K562 (cell line): ENCODE measurements at regions not wholly inside any gene's neighbourhood (a gene's known extent, or its start where the extent isn't known, plus 50 kb on each side); places are given as distances from the start of the nearest gene placed in this dataset.

Experiments
- ATAC-seq: fragments of 200-7000 bp; cut with Tn5 transposase; 3 replicates; pipeline ENCODE4 v1.9.1; 2020; ENCODE audit warnings: moderate library complexity
- BruUV-seq: library from RNA; stranded (reverse); fragments of 400-500 nt; replicated peaks from 2 replicates; lab custom pipeline; 2021; lab: Mats Ljungman, UMichigan
- CTCF ChIA-PET: fragments of 300-600 bp; formaldehyde crosslinking; extraction: SDS; loops from one replicate; lab custom pipeline; 2021; ENCODE audit warnings: low intra/inter-chr PET ratio; lab: Yijun Ruan, JAX
- POLR2A ChIA-PET: fragments of 300-600, 350-650 bp; sonication (Branson Sonifier 250); formaldehyde crosslinking; extraction: SDS; loops from one replicate; lab custom pipeline; 2021; ENCODE audit warnings: antibody characterized with exemption, inconsistent platforms; lab: Yijun Ruan, JAX
- DNase-seq, 4 experiments: peaks; one replicate each; pipeline versions ENCODE4 v3.0.0 to v3.0.0-alpha.2; 2011 to 2018; ENCODE audit warnings: low spot score in 3 of 4, mixed read lengths in 3 of 4; ENCODE audit errors: extremely low read depth in 1 of 4
- FAIRE-seq: peaks from 2 replicates; lab custom pipeline; 2011; peaks lifted over from hg19 to GRCh38; lab: Jason Lieb, UNC
- H2AFZ ChIP-seq: 2 replicates; pipeline ENCODE4 v1.6.0; 2011; ENCODE audit warnings: low read depth, low read length, control low read depth, inconsistent platforms
- H3K27ac ChIP-seq: fragments of 200-600 bp; 3 replicates; pipeline ENCODE4 v1.8.0; 2011; ENCODE audit warnings: low read depth, mild to moderate bottlenecking, control low read depth, inconsistent platforms, low read length, moderate library complexity, mixed read lengths; ENCODE audit errors: extremely low read depth
- H3K27me3 ChIP-seq, 2 experiments: fragments of 300-600 bp in 1 of 2; 2 replicates in 1 of 2; 3 replicates in 1 of 2; pipeline versions ENCODE4 v1.6.0 to v1.8.0; 2011; ENCODE audit warnings: inconsistent platforms in 2 of 2, low read length in 2 of 2, mild to moderate bottlenecking in 1 of 2, mixed read lengths in 1 of 2, moderate library complexity in 1 of 2; ENCODE audit not compliant: control insufficient read depth in 2 of 2, insufficient read depth in 2 of 2
- H3K36me3 ChIP-seq: fragments of 300-600 bp; 3 replicates; pipeline ENCODE4 v1.8.0; 2011; ENCODE audit warnings: mild to moderate bottlenecking, low read length, inconsistent platforms; ENCODE audit not compliant: control insufficient read depth, insufficient read depth
- H3K4me1 ChIP-seq, 2 experiments: fragments of 200-600 bp in 1 of 2; replicated peaks in 1 of 2; 2 replicates in 1 of 2; 3 replicates in 1 of 2; pipeline versions ENCODE4 v1.5.1 to v1.8.0; 2011; ENCODE audit warnings: inconsistent platforms in 2 of 2, low read length in 2 of 2, mild to moderate bottlenecking in 1 of 2, mixed read lengths in 1 of 2, moderate library complexity in 1 of 2; ENCODE audit not compliant: control insufficient read depth in 2 of 2, insufficient read depth in 2 of 2
- H3K4me2 ChIP-seq: 2 replicates; pipeline ENCODE4 v1.6.1; 2011; ENCODE audit warnings: low read length, control low read depth, inconsistent platforms, mixed read lengths; ENCODE audit not compliant: insufficient read depth
- H3K4me3 ChIP-seq: fragments of 200-600 bp; sonication (generic), shearing (Covaris generic); 2 replicates; pipeline ENCODE4 v1.5.1; 2016; ENCODE audit warnings: control low read depth, inconsistent platforms
- H3K79me2 ChIP-seq: fragments of 200-600 bp; 3 replicates; pipeline ENCODE4 v1.8.0; 2011; ENCODE audit warnings: low read length, inconsistent platforms; ENCODE audit not compliant: control insufficient read depth, insufficient read depth
- H3K9ac ChIP-seq, 2 experiments: 2 replicates each; pipeline versions ENCODE4 v1.6.0 to v1.6.1; 2011; ENCODE audit warnings: low read depth in 2 of 2, low read length in 2 of 2, control low read depth in 1 of 2, inconsistent platforms in 1 of 2, mild to moderate bottlenecking in 1 of 2, mixed read lengths in 1 of 2; ENCODE audit not compliant: insufficient read depth in 1 of 2
- H3K9me1 ChIP-seq: one replicate; pipeline ENCODE4 v1.6.0; 2011; ENCODE audit warnings: inconsistent platforms, mild to moderate bottlenecking, low read length, moderate library complexity; ENCODE audit not compliant: control insufficient read depth, insufficient read depth
- H3K9me3 ChIP-seq: replicated peaks from 2 replicates; pipeline ENCODE4 v1.5.1; 2011; ENCODE audit warnings: low read depth, low read length, inconsistent platforms; ENCODE audit not compliant: control insufficient read depth, insufficient read depth
- H4K20me1 ChIP-seq: replicated peaks from 2 replicates; pipeline ENCODE4 v1.6.1; 2011; ENCODE audit warnings: low read length, inconsistent platforms, mixed read lengths; ENCODE audit not compliant: control insufficient read depth, insufficient read depth
- CBX2 ChIP-seq: fragments of 200-600 bp; sonication (generic); IDR thresholded peaks from one replicate; pipeline ENCODE4 v1.6.1; 2012; ENCODE audit warnings: mild to moderate bottlenecking, low read length, inconsistent platforms; ENCODE audit not compliant: insufficient read depth, poor library complexity, severe bottlenecking
- CBX8 ChIP-seq: fragments of 200-600 bp; sonication (generic); IDR thresholded peaks from 2 replicates; pipeline ENCODE4 v1.6.1; 2012; ENCODE audit warnings: borderline replicate concordance, mixed run types, low read depth, mild to moderate bottlenecking, moderate library complexity, mixed read lengths, low read length, control low read depth, inconsistent platforms; ENCODE audit not compliant: poor library complexity, severe bottlenecking; ENCODE audit errors: extremely low read depth
- FOXO4 ChIP-seq: fragments of 450-650 bp; formaldehyde crosslinking; IDR thresholded peaks from 2 replicates; pipeline ENCODE4 v1.4.0; 2020; ENCODE audit warnings: mild to moderate bottlenecking, moderate library complexity
- ILK ChIP-seq: fragments of 450-650 bp; IDR thresholded peaks from 2 replicates; pipeline ENCODE4 v1.6.1; 2016; ENCODE audit warnings: missing genetic modification characterization, low read depth, mild to moderate bottlenecking, missing compliant biosample characterization, moderate library complexity, borderline replicate concordance
- RB1 ChIP-seq: fragments of 450-650 bp; IDR thresholded peaks from 2 replicates; pipeline ENCODE4 v1.6.1; 2017; ENCODE audit warnings: low read depth, mild to moderate bottlenecking
- SAFB2 ChIP-seq: fragments of 200-400 bp; formaldehyde crosslinking; IDR thresholded peaks from 2 replicates; pipeline ENCODE4 v1.6.1; 2018; ENCODE audit warnings: borderline replicate concordance, low read length, low read depth, moderate library complexity; ENCODE audit not compliant: severe bottlenecking
- SNRNP70 ChIP-seq: fragments of 200-400 bp; formaldehyde crosslinking; optimal IDR thresholded peaks from 2 replicates; pipeline ENCODE3; 2017; ENCODE audit warnings: low read depth, low read length
- SRF ChIP-seq, 2 experiments: fragments of 250-450, 450-650 bp in 1 of 2; sonication (Bioruptor Pico) in 1 of 2; sonication (generic) in 1 of 2; formaldehyde crosslinking; IDR thresholded peaks; 2 replicates each; pipeline versions ENCODE4 v1.5.0 to v1.5.1; 2020 to 2022; ENCODE audit warnings: mild to moderate bottlenecking in 1 of 2, missing genetic modification reagents in 1 of 2
- TCF15 ChIP-seq: fragments of 250-450 bp; sonication (Bioruptor Pico); IDR thresholded peaks from 2 replicates; pipeline ENCODE4 v1.8.0; 2022; ENCODE audit warnings: moderate library complexity, mild to moderate bottlenecking, inconsistent platforms
- ZFP30 ChIP-seq: fragments of 250-450 bp; sonication (Bioruptor Pico); IDR thresholded peaks from 2 replicates; pipeline ENCODE4 v1.8.0; 2022; ENCODE audit warnings: moderate library complexity, mild to moderate bottlenecking, inconsistent platforms, borderline replicate concordance
- ZFP36 ChIP-seq: fragments of 150-350 bp; IDR thresholded peaks from 2 replicates; pipeline ENCODE4 v1.6.1; 2018; ENCODE audit warnings: low read length, low read depth; ENCODE audit not compliant: partially characterized antibody
- ZNF644 ChIP-seq: fragments of 200-800 bp; sonication (Bioruptor generic); IDR thresholded peaks from 2 replicates; pipeline ENCODE4 v1.6.1; 2016; ENCODE audit warnings: low read depth, missing genetic modification characterization, missing compliant biosample characterization
- ZNF668 ChIP-seq: fragments of 250-450 bp; sonication (Bioruptor Pico); IDR thresholded peaks from 2 replicates; pipeline ENCODE4 v1.8.0; 2022; ENCODE audit warnings: mild to moderate bottlenecking, inconsistent platforms
- WGBS: fragments of 100-300 bp; shearing (Covaris generic); methylation state at CpG from one replicate; pipeline ENCODE4 v1.1.6; 2016; ENCODE audit warnings: low coverage, mixed read lengths; ENCODE audit not compliant: insufficient coverage; ENCODE audit errors: missing lambda C conversion rate; 5-methylcytosine and 5-hydroxymethylcytosine counted together
- in situ Hi-C: fragments of 300-500 bp; cut with MboI; formaldehyde crosslinking; loops from 4 replicates; pipeline ENCODE4 v1.15.0; 2018; ENCODE audit warnings: inconsistent platforms, mixed read lengths
- intact Hi-C: fragments of 100-400 bp; cut with micrococcal nuclease; formaldehyde crosslinking; loops from 2 replicates; pipeline ENCODE4 v1.14.2; 2022
- TF ChIP-seq, protein P1 (sequence below): fragments of 150-350 bp; IDR thresholded peaks from 2 replicates; pipeline ENCODE4 v1.6.1; 2014; ENCODE audit warnings: low read depth, mild to moderate bottlenecking, low read length, borderline replicate concordance

DNA sequence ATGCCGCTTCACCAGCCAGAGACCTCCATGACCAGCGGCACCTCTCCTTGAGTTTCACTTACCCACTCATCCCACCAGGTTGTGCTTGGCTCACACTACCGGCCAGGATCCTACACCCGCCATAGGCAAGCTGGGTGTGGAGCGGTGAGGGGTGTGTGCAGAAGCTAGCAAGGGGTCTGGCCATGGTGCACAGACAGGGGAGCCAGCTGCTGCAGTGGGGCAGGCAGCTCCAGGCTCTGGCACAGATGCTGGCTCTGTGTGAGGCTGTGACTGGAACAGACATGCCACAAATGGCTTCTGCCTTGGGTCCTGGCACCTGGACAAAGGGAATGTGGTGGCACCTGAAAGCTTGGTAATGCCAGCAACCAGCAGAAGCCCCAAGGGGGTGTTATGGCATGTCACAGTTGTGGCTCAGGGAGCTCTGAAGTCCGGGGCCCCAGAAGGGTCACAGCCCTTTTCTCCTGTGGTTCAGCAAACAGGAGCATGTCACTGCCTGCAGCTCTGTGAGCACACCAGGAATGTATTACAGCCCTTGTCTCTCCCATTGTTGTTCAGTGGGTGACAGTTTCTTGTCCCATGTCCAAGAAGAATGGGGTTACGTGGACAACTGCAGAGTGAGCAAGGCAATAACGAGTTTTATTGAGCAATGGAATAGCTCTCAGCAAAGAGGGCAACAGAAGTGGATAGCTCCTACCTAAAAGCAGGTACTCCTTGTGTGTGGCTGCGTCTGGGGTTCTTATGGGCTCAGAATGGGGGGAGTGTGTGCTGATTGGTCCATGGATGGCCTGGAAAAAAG, 2791.0 kb upstream of the PCDH20 start:
- FAIRE-seq (no peak), DNase-seq (no peak), ATAC-seq (no peak)
- Histone ChIP-seq H4K20me1 (no peaks in the 10 kb centered on the region), H3K27ac (no peak overlapping the region), H3K27me3 (no peaks in the 10 kb centered on the region), H2AFZ (no peak overlapping the region), H3K36me3 (no peaks in the 10 kb centered on the region), H3K9ac (no peak overlapping the region), H3K4me2 (no peak overlapping the region), H3K4me3 (no peak overlapping the region), H3K9me3 (no peaks in the 10 kb centered on the region), H3K4me1 (no peaks in the 10 kb centered on the region), H3K9me1 (no peaks in the 10 kb centered on the region), H3K79me2 (no peaks in the 10 kb centered on the region)
- ChIA-PET CTCF (no interaction called here), POLR2A (no interaction called here)
- intact Hi-C loops = no loop called here
- TF ChIP-seq ZNF668 (CRISPR knock-in tag) (no peak), CBX8 (no peak), ILK (tag) (no peak), SRF (CRISPR knock-in tag; IDR thresholded peaks at IDR 0.05) (no peak), ZFP36 (no peak), TCF15 (no peak), SAFB2 (no peak), FOXO4 (CRISPR knock-in tag) (no peak), RB1 (no peak), ZFP30 (CRISPR knock-in tag) (no peak), ZNF644 (tag) (no peak), SNRNP70 (no peak), CBX2 (no peak)
- TF ChIP-seq, protein P1, sequence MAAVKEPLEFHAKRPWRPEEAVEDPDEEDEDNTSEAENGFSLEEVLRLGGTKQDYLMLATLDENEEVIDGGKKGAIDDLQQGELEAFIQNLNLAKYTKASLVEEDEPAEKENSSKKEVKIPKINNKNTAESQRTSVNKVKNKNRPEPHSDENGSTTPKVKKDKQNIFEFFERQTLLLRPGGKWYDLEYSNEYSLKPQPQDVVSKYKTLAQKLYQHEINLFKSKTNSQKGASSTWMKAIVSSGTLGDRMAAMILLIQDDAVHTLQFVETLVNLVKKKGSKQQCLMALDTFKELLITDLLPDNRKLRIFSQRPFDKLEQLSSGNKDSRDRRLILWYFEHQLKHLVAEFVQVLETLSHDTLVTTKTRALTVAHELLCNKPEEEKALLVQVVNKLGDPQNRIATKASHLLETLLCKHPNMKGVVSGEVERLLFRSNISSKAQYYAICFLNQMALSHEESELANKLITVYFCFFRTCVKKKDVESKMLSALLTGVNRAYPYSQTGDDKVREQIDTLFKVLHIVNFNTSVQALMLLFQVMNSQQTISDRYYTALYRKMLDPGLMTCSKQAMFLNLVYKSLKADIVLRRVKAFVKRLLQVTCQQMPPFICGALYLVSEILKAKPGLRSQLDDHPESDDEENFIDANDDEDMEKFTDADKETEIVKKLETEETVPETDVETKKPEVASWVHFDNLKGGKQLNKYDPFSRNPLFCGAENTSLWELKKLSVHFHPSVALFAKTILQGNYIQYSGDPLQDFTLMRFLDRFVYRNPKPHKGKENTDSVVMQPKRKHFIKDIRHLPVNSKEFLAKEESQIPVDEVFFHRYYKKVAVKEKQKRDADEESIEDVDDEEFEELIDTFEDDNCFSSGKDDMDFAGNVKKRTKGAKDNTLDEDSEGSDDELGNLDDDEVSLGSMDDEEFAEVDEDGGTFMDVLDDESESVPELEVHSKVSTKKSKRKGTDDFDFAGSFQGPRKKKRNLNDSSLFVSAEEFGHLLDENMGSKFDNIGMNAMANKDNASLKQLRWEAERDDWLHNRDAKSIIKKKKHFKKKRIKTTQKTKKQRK = no peak
- 6% methylated on average over 9 of the region's 9 CpGs for WGBS
- BruUV-seq = no TSS peak
- in situ Hi-C loops = no loop called here
